Stimulated activated naive CD8-positive, alpha-beta T cell treated with anti-CD3 and anti-CD28 coated beads, Interleukin-15, amount 100 ng/mL, for 72 hours (primary cell): ENCODE measurements at regions not wholly inside any gene's neighbourhood (a gene's known extent, or its start where the extent isn't known, plus 50 kb on each side); places are given as distances from the start of the nearest gene placed in this dataset.
A peak's percentile ranks its signal among the peaks of the same experiment; 100 is the strongest.

ENCODE experiments used
- ATAC-seq: fragments of 150-1000 bp; cut with Tn5 transposase; 2 replicates; pipeline ENCODE4 v1.10.0; 2021; ENCODE audit warnings: mild to moderate bottlenecking, moderate library complexity
- DNase-seq, 2 donors: peaks; one replicate each; pipeline ENCODE4 v3.0.0; 2021 to 2022
- H3K27ac Mint-ChIP-seq, 2 donors: one replicate each; pipeline ENCODE4 v1.8.0; 2022; ENCODE audit warnings: mild to moderate bottlenecking in 2 of 2, mixed read lengths in 2 of 2, moderate library complexity in 2 of 2
- H3K27me3 Mint-ChIP-seq: one replicate; pipeline ENCODE4 v1.8.0; 2022; ENCODE audit warnings: mixed read lengths
- H3K4me1 Mint-ChIP-seq: one replicate; pipeline ENCODE4 v1.8.0; 2022; ENCODE audit warnings: mild to moderate bottlenecking, mixed read lengths
- H3K4me3 Mint-ChIP-seq, 2 donors: one replicate each; pipeline ENCODE4 v1.8.0; 2022; ENCODE audit warnings: mild to moderate bottlenecking in 2 of 2, mixed read lengths in 2 of 2, moderate library complexity in 1 of 2
- H3K9me3 Mint-ChIP-seq, 2 donors: one replicate each; pipeline ENCODE4 v1.8.0; 2022; ENCODE audit warnings: mixed read lengths in 2 of 2

GRCh38 chr22:27382947-27383346 lies 418.6 kb downstream of the MN1 start:
- H3K4me3 Mint-ChIP-seq: no peak overlapping the region
- no peak for DNase-seq
- no peak for ATAC-seq
- H3K27me3 Mint-ChIP-seq: peaks cover 31% of the 10 kb centered on the region
- H3K4me1 Mint-ChIP-seq: no peaks in the 10 kb centered on the region
- no peaks in the 10 kb centered on the region for H3K9me3 Mint-ChIP-seq
- no peak overlapping the region for H3K27ac Mint-ChIP-seq

GRCh38 chr22:27383896-27384295 lies 417.7 kb downstream of the MN1 start:
- no peak for DNase-seq
- Mint-ChIP-seq H3K4me1 (no peaks in the 10 kb centered on the region), H3K27me3 (peaks cover 37% of the 10 kb centered on the region), H3K9me3 (no peaks in the 10 kb centered on the region), H3K27ac (no peak overlapping the region), H3K4me3 (no peak overlapping the region)
- no peak for ATAC-seq

GRCh38 chr22:27385261-27385998 lies 416.1 kb downstream of the MN1 start:
- no peaks in the 10 kb centered on the region for H3K4me1 Mint-ChIP-seq
- ATAC-seq (no peak), DNase-seq (no peak)
- H3K27ac Mint-ChIP-seq: no peak overlapping the region
- peaks cover 39% of the 10 kb centered on the region for H3K27me3 Mint-ChIP-seq
- no peaks in the 10 kb centered on the region for H3K9me3 Mint-ChIP-seq
- no peak overlapping the region for H3K4me3 Mint-ChIP-seq

- H3K27me3 Mint-ChIP-seq: peaks cover 42% of the 10 kb centered on the region
- H3K27ac Mint-ChIP-seq: no peak overlapping the region
These were observed 415.4 kb downstream of the MN1 start for GRCh38 chr22:27386186-27386585.

GRCh38 chr22:27387561-27387960 lies 414.0 kb downstream of the MN1 start:
- H3K27ac Mint-ChIP-seq: no peak overlapping the region
- H3K9me3 Mint-ChIP-seq: no peaks in the 10 kb centered on the region
- peaks cover 31% of the 10 kb centered on the region for H3K27me3 Mint-ChIP-seq
- DNase-seq: no peak
- no peak overlapping the region for H3K4me3 Mint-ChIP-seq
- H3K4me1 Mint-ChIP-seq: no peaks in the 10 kb centered on the region
- no peak for ATAC-seq

More at GRCh38 chr22:27386186-27386585, 415.4 kb downstream of the MN1 start:
- DNase-seq (no peak), ATAC-seq (no peak)
- no peaks in the 10 kb centered on the region for H3K4me1 Mint-ChIP-seq
- no peak overlapping the region for H3K4me3 Mint-ChIP-seq
- no peaks in the 10 kb centered on the region for H3K9me3 Mint-ChIP-seq

GRCh38 chr22:27388090-27388600 lies 413.4 kb downstream of the MN1 start:
- H3K27ac Mint-ChIP-seq: peak overlapping the region in 1 of 2 donors; percentile 3
- H3K4me1 Mint-ChIP-seq: no peaks in the 10 kb centered on the region
- DNase-seq (no peak), ATAC-seq (no peak)
- peaks cover 31% of the 10 kb centered on the region for H3K27me3 Mint-ChIP-seq
- no peak overlapping the region for H3K4me3 Mint-ChIP-seq
- H3K9me3 Mint-ChIP-seq: no peaks in the 10 kb centered on the region

GRCh38 chr22:27389727-27390075 lies 411.9 kb downstream of the MN1 start:
- H3K4me3 Mint-ChIP-seq: no peak overlapping the region
- DNase-seq (no peak), ATAC-seq (no peak)
- peaks cover 0 to under 1% of the 10 kb centered on the region in 2 donors for H3K9me3 Mint-ChIP-seq
- H3K4me1 Mint-ChIP-seq: no peaks in the 10 kb centered on the region
- H3K27me3 Mint-ChIP-seq: peaks cover 31% of the 10 kb centered on the region
- no peak overlapping the region for H3K27ac Mint-ChIP-seq

GRCh38 chr22:27391092-27391770 lies 410.3 kb downstream of the MN1 start:
- DNase-seq: no peak
- H3K9me3 Mint-ChIP-seq: peaks cover 0 to 5% of the 10 kb centered on the region in 2 donors
- ATAC-seq: no peak
- H3K27me3 Mint-ChIP-seq: peaks cover 19% of the 10 kb centered on the region
- no peak overlapping the region for H3K27ac Mint-ChIP-seq
- H3K4me3 Mint-ChIP-seq: no peak overlapping the region
- H3K4me1 Mint-ChIP-seq: no peaks in the 10 kb centered on the region

GRCh38 chr22:27393371-27393770 lies 408.2 kb downstream of the MN1 start:
- Mint-ChIP-seq H3K9me3 (peaks cover 0 to 5% of the 10 kb centered on the region in 2 donors), H3K4me1 (no peaks in the 10 kb centered on the region), H3K4me3 (no peak overlapping the region), H3K27ac (no peak overlapping the region), H3K27me3 (peaks cover 18% of the 10 kb centered on the region)
- DNase-seq (no peak), ATAC-seq (no peak)

- H3K4me3 Mint-ChIP-seq: no peak overlapping the region
- H3K4me1 Mint-ChIP-seq: no peaks in the 10 kb centered on the region
- ATAC-seq: no peak
- peaks cover 0 to 5% of the 10 kb centered on the region in 2 donors for H3K9me3 Mint-ChIP-seq
- H3K27me3 Mint-ChIP-seq: peaks cover 7% of the 10 kb centered on the region
- no peak for DNase-seq
- H3K27ac Mint-ChIP-seq: no peak overlapping the region
These were observed 406.7 kb downstream of the MN1 start for GRCh38 chr22:27394806-27395404.

- ATAC-seq: no peak
These were observed 404.3 kb downstream of the MN1 start for GRCh38 chr22:27397036-27397953.

GRCh38 chr22:27397954-27398342 lies 403.6 kb downstream of the MN1 start:
- ATAC-seq (no peak), DNase-seq (no peak)
- H3K4me1 Mint-ChIP-seq: no peaks in the 10 kb centered on the region
- H3K9me3 Mint-ChIP-seq: peaks cover 5 to 12% of the 10 kb centered on the region in 2 donors
- H3K27me3 Mint-ChIP-seq: peaks cover 8% of the 10 kb centered on the region
- H3K27ac Mint-ChIP-seq: no peak overlapping the region
- no peak overlapping the region for H3K4me3 Mint-ChIP-seq

More at GRCh38 chr22:27397036-27397953, 404.3 kb downstream of the MN1 start:
- H3K27ac Mint-ChIP-seq: no peak overlapping the region
- peaks cover 5 to 9% of the 10 kb centered on the region in 2 donors for H3K9me3 Mint-ChIP-seq
- DNase-seq: no peak
- H3K4me3 Mint-ChIP-seq: no peak overlapping the region
- H3K4me1 Mint-ChIP-seq: no peaks in the 10 kb centered on the region
- H3K27me3 Mint-ChIP-seq: peaks cover 5% of the 10 kb centered on the region

GRCh38 chr22:27399161-27399560 lies 402.4 kb downstream of the MN1 start:
- no peak for ATAC-seq
- H3K4me3 Mint-ChIP-seq: no peak overlapping the region

GRCh38 chr22:27400811-27401210 lies 400.7 kb downstream of the MN1 start:
- Mint-ChIP-seq H3K4me1 (no peaks in the 10 kb centered on the region), H3K27me3 (peaks cover 9% of the 10 kb centered on the region), H3K4me3 (no peak overlapping the region), H3K27ac (no peak overlapping the region), H3K9me3 (peaks cover 0 to 17% of the 10 kb centered on the region in 2 donors)
- ATAC-seq (no peak), DNase-seq (no peak)

More at GRCh38 chr22:27399161-27399560, 402.4 kb downstream of the MN1 start:
- Mint-ChIP-seq H3K27ac (no peak overlapping the region), H3K4me1 (no peaks in the 10 kb centered on the region), H3K27me3 (peaks cover 8% of the 10 kb centered on the region), H3K9me3 (peaks cover 5 to 16% of the 10 kb centered on the region in 2 donors)
- DNase-seq: no peak

- H3K9me3 Mint-ChIP-seq: peaks cover 0 to 17% of the 10 kb centered on the region in 2 donors
- H3K27ac Mint-ChIP-seq: no peak overlapping the region
- ATAC-seq: no peak
- no peak overlapping the region for H3K4me3 Mint-ChIP-seq
- no peaks in the 10 kb centered on the region for H3K4me1 Mint-ChIP-seq
- H3K27me3 Mint-ChIP-seq: peaks cover 15% of the 10 kb centered on the region
- no peak for DNase-seq
These were observed 400.2 kb downstream of the MN1 start for GRCh38 chr22:27401321-27401720.
